GM12878 (cell line): ENCODE measurements at regions not wholly inside any gene's neighbourhood (a gene's known extent, or its start where the extent isn't known, plus 50 kb on each side); places are given as distances from the start of the nearest gene placed in this dataset.
A peak's percentile ranks its signal among the peaks of the same experiment; 100 is the strongest.

Source experiments
- BHLHE40 ChIP-seq, 2 experiments: fragments of 450-650 bp in 1 of 2; IDR thresholded peaks; 2 replicates each; pipeline ENCODE4 v1.6.1; 2011 to 2017; ENCODE audit warnings: low read depth in 2 of 2, borderline replicate concordance in 1 of 2, improper control_type of control experiment in 1 of 2, low read length in 1 of 2, mild to moderate bottlenecking in 1 of 2
- CHD2 ChIP-seq: IDR thresholded peaks from 2 replicates; pipeline ENCODE4 v1.6.1; 2011; ENCODE audit warnings: low read depth, low read length, improper control_type of control experiment, borderline replicate concordance
- CHD4 ChIP-seq: fragments of 200-600 bp; sonication (generic); IDR thresholded peaks from 2 replicates; pipeline ENCODE4 v1.6.1; 2016; ENCODE audit warnings: mild to moderate bottlenecking
- CREB1 ChIP-seq: IDR thresholded peaks from 2 replicates; pipeline ENCODE4 v1.6.1; 2012; ENCODE audit warnings: low read depth, mild to moderate bottlenecking, inconsistent platforms
- ETV6 ChIP-seq, 2 experiments: fragments of 450-650 bp in 1 of 2; IDR thresholded peaks in 1 of 2; conservative IDR thresholded peaks in 1 of 2; 2 replicates each; pipeline ENCODE4 v1.6.1; 2014; ENCODE audit warnings: antibody characterized with exemption in 1 of 2, borderline replicate concordance in 1 of 2, low read depth in 1 of 2, mild to moderate bottlenecking in 1 of 2, moderate library complexity in 1 of 2
- HDAC6 ChIP-seq: fragments of 200-600 bp; sonication (generic); IDR thresholded peaks from one replicate; pipeline ENCODE4 v1.8.0; 2017; ENCODE audit warnings: antibody characterized with exemption; ENCODE audit not compliant: unreplicated experiment
- IRF4 ChIP-seq: IDR thresholded peaks from 2 replicates; pipeline ENCODE4 v1.6.1; 2011; ENCODE audit warnings: low read depth, low read length
- IRF5 ChIP-seq: fragments of 450-650 bp; IDR thresholded peaks from 2 replicates; pipeline ENCODE4 v1.6.1; 2017; ENCODE audit warnings: borderline replicate concordance
- JUND ChIP-seq: IDR thresholded peaks from 2 replicates; pipeline ENCODE4 v1.6.1; 2012; ENCODE audit warnings: low read depth, mild to moderate bottlenecking, low read length, improper control_type of control experiment, moderate library complexity
- RELA ChIP-seq: fragments of 450-650 bp; IDR thresholded peaks from 2 replicates; pipeline ENCODE4 v1.8.0; 2014; ENCODE audit warnings: borderline replicate concordance; ENCODE audit not compliant: partially characterized antibody
- RELB ChIP-seq: fragments of 450-650 bp; IDR thresholded peaks from 2 replicates; pipeline ENCODE4 v1.6.1; 2017; ENCODE audit warnings: low read depth, mild to moderate bottlenecking, moderate library complexity
- REST ChIP-seq: IDR thresholded peaks from 2 replicates; pipeline ENCODE4 v1.6.1; 2012; ENCODE audit warnings: mild to moderate bottlenecking, low read depth, low read length
- RFX5 ChIP-seq: IDR thresholded peaks from 2 replicates; pipeline ENCODE4 v1.6.1; 2011; ENCODE audit warnings: low read depth, low read length, improper control_type of control experiment
- SP1 ChIP-seq: IDR thresholded peaks from one replicate; pipeline ENCODE4 v1.6.1; 2011; ENCODE audit warnings: low read depth, low read length
- TCF12 ChIP-seq: IDR thresholded peaks from 2 replicates; pipeline ENCODE4 v1.6.1; 2011; ENCODE audit warnings: low read depth, mild to moderate bottlenecking, low read length
- TCF7 ChIP-seq: IDR thresholded peaks from 2 replicates; pipeline ENCODE4 v1.6.1; 2014; ENCODE audit warnings: antibody characterized with exemption, borderline replicate concordance
- ZNF217 ChIP-seq: fragments of 450-650 bp; IDR thresholded peaks from 2 replicates; pipeline ENCODE4 v1.6.1; 2017; ENCODE audit warnings: antibody characterized with exemption, mild to moderate bottlenecking
- ZNF622 ChIP-seq: fragments of 450-650 bp; IDR thresholded peaks from 2 replicates; pipeline ENCODE4 v1.6.1; 2017; ENCODE audit warnings: mild to moderate bottlenecking, inconsistent platforms
- TF ChIP-seq, protein P1 (sequence below): IDR thresholded peaks from 2 replicates; pipeline ENCODE4 v1.6.1; 2011; ENCODE audit warnings: mild to moderate bottlenecking, low read depth, low read length, moderate library complexity; ENCODE audit not compliant: insufficient replicate concordance
- TF ChIP-seq, protein P2 (sequence below): IDR thresholded peaks from 2 replicates; pipeline ENCODE4 v1.6.1; 2011; ENCODE audit warnings: borderline replicate concordance, low read depth, mild to moderate bottlenecking, moderate library complexity, low read length; ENCODE audit not compliant: insufficient read depth, poor library complexity, severe bottlenecking

- TF ChIP-seq, protein P1, sequence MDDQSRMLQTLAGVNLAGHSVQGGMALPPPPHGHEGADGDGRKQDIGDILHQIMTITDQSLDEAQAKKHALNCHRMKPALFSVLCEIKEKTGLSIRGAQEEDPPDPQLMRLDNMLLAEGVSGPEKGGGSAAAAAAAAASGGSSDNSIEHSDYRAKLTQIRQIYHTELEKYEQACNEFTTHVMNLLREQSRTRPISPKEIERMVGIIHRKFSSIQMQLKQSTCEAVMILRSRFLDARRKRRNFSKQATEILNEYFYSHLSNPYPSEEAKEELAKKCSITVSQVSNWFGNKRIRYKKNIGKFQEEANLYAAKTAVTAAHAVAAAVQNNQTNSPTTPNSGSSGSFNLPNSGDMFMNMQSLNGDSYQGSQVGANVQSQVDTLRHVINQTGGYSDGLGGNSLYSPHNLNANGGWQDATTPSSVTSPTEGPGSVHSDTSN: peak; percentile 70
- TF ChIP-seq SP1 (peak; percentile 60), BHLHE40 (IDR thresholded peaks at IDR 0.05; ENCODE audit: borderline replicate concordance in 1 of 2, low read depth in 2 of 2, low read length in 1 of 2) (peak; percentile 73 to 78), RELB (peak; percentile 91), TCF12 (peak; percentile 84), RFX5 (no peak), JUND (peak; percentile 97), CHD4 (no peak), ZNF217 (peak; percentile 95), REST (no peak), ZNF622 (no peak), IRF4 (peak; percentile 99), CHD2 (peak; percentile 79; the same call in 1 of the 2 replicates), CREB1 (peak; percentile 82), IRF5 (0 out of 2 replicates have a peak, but pooled peaks have one; percentile 5), HDAC6 (no peak), ETV6 (conservative IDR thresholded peaks at IDR 0.05 in 1 of 2, IDR thresholded peaks at IDR 0.05 in 1 of 2; ENCODE audit: borderline replicate concordance in 1 of 2, low read depth in 1 of 2) (peak in 1 of 2 experiments; percentile 75; a peak in 2 of 4 replicates), RELA (peak; percentile 20), TCF7 (peak; percentile 26; the same call in 1 of the 2 replicates)
- TF ChIP-seq, protein P2, sequence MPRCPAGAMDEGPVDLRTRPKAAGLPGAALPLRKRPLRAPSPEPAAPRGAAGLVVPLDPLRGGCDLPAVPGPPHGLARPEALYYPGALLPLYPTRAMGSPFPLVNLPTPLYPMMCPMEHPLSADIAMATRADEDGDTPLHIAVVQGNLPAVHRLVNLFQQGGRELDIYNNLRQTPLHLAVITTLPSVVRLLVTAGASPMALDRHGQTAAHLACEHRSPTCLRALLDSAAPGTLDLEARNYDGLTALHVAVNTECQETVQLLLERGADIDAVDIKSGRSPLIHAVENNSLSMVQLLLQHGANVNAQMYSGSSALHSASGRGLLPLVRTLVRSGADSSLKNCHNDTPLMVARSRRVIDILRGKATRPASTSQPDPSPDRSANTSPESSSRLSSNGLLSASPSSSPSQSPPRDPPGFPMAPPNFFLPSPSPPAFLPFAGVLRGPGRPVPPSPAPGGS: peak; percentile 61
These were observed 67.4 kb upstream of the LOC128125822 start (continued) for GRCh38 chr6:63504777-63505384.
